ENCODE measurements at regions not wholly inside any gene's neighbourhood (a gene's known extent, or its start where the extent isn't known, plus 50 kb on each side); places are given as distances from the start of the nearest gene placed in this dataset.

GRCh38 chr4:145290955-145291354, 110.6 kb upstream of the OTUD4 start:
- TF ChIP-seq EZH2 (IDR thresholded peaks at IDR 0.05; ENCODE audit: insufficient read depth, poor library complexity, severe bottlenecking) (no peak), EZH2phosphoT487 (IDR thresholded peaks at IDR 0.05; ENCODE audit: insufficient read depth, low read depth) (no peak)

All from GM23248 (cell line).